ENCODE measurements at regions not wholly inside any gene's neighbourhood (a gene's known extent, or its start where the extent isn't known, plus 50 kb on each side); places are given as distances from the start of the nearest gene placed in this dataset.
"Not testable (repeated sequence)": the region's sequence is repeated elsewhere in the genome, so short reads cannot be mapped to it uniquely, and the experiment has no call there.

DNA sequence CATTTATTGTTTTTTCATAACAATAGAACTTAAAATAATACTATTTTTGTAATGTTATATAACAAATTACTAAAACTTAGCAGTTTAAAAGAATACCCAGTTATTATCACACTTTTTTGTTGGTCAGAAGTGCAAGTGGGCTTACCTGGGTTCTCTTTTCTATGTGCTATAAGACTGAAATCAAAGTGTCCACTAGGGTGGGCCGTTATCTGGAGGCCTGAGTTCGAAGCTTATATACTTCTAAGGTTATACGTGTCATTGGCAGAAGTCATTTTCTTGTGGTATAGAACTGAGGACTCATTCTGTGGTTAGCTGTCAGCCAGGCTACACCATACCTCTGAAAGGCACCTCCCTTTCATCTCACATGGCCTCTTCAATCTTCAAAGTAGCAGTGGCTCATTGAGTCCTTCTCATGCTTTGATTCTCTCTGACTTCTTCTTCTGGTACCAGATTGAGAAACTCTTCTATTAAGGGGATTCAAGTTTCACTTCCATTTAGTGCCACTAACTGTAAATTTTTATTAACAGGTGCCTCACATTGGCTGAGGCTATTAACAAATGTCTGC is 414.3 kb downstream of the AMY1C start:
- no peak for DNase-seq (ENCODE audit: low spot score)

DNA sequence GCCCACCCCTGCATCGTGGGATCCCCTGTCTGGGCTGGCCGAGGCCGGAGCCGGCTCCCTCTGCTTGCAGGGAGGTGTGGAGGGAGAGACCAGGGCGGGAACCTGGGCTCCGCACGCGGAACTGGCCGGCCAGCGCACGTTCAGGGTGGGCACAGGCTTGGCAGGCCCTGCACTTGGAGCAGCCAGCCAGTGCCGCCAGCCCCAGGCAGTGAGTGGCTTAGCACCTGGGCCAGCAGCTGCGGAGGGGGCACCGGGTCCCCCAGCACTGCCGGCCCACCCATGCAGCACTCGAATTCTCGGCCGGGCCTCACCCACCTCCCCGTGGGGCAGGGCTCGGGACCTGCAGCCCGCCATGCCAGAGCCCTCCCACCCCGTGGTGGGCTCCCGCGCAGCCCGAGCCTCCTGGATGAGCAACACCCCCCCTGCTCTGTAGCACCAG is 422.6 kb downstream of the AMY1C start:
- DNase-seq (ENCODE audit: low spot score), result no peak

DNA sequence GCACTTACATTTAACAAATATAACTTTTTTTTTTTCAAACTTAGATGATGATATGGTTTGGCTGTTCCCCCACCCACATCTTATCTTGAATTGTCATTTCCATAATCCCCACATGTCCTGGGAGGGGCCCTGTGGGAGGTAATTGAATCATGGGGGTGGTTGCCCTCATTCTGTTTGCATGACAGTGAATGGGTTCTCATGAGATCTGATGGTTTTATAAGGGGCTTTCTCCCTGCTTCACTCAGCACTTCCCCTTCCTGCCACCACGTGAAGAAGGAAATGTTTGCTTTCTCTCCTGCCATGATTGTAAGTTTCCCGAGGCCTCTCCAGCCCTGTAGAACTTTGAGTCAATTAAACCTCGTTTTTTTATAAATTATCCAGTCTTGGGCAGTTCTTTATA is 432.6 kb downstream of the AMY1C start:
- DNase-seq (ENCODE audit: low spot score), result no peak

DNA sequence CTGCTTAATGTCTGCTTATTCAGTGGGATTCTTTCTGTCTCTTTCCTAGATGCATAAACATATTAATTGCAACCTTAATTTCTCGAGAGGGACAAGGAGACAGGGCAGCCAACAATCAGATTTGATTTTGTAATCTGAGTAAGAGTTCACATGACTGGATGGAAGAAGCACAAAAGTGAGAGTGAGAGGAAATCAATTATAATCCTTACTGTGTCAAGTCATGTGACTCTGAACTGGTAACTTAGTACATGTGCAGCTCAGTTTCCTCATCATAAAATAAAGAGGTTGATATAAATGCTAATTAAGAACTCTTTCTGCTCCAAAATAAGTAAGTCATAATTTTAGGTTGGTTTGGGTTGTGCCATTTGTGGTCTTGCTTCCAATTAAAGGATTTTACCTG is 439.5 kb downstream of the AMY1C start:
- DNase-seq (ENCODE audit: low spot score), result no peak

DNA sequence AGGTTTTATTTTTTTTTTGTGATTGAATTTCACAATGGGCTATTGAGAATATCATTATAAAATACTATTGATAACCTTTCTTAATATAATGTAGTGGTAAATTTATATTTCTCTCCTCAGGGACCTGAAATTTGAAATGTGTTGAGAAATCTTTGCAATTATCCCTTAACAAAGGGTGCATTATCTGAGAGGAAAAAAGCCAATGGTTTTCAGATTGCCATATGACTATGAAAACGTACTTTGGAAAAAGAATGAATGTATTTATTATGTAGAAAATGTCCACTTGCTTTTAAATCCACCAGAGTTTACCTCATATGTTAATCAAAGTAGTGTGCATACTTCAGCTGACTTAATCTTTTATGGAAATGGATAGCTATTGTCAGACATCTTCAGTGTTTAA is 441.1 kb downstream of the AMY1C start:
- no peak for DNase-seq (ENCODE audit: low spot score)

DNA sequence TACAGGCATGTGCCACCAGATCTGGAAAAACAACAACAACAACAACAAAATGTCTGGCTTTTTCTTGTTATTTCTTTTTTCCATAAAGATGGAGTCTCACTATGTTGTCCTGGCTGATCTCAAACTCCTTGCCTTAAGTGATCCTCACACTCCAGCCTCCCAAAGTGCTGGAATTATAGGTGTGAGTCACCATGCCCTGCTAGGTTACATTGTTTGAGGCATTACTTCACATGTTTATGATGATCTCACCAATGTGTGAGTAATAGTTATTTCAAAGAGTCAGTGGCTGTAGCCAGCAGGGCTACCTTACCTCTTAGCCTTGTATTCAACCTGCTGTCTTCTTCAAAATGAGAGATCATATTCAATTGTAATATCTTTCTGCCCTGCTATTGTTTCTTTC is 445.7 kb downstream of the AMY1C start:
- no peak for DNase-seq (ENCODE audit: low spot score)

DNA sequence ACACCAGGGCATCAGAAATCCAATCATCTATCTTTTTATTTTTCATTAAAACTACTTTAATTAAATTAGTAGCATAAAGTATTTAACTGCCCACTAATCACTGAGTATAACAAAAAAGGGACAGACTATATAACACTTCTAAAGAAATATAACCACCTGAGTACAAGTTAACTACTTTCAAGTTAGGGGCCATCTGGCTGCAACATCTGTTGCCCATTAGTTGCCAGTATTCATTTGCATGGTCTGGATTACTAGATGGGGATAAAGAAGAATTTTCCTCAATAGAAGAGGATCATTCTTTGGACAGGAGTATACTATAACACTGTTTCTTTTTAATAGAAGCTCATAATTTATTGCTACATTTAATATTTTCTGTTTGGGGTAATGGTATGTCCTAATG is 446.4 kb downstream of the AMY1C start:
- DNase-seq (ENCODE audit: low spot score), result no peak

DNA sequence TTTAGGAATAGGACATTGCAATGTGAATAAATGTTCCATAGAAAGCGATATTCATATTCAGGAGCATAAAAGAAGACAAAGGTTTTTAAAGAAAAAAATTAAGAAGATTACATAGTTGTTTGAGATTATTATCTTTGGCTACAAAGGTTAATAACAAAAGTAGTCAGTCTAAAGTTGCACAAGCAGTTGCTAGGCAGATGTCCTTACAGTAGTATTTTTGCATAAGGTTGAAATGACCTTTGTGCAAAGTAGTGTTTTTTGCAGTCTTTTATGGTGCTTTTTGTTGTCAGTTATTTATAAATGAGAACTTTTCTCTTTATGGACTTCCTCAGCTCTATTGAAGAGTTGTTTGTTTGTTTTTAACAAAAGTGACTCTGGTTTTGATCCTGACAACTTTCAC is 447.8 kb downstream of the AMY1C start:
- DNase-seq (ENCODE audit: low spot score), result no peak

DNA sequence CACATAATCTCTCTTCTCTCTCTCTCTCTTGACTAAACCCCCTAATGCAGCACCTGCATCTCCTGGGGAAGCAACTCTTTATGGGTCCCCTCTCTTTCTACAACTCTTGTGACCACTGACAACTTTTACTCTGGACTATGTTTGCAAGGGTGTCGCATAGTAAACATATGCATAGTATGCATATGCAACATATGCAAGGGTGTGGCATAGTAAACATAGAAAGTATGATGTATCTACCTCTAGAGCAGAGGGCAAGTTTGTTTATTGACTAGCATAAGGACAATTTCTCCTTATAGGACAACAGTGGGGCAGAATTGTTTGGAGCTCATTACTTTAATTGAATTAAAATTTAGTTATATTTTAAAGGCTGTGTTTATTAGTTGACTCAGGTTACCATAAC is 462.5 kb downstream of the AMY1C start:
- no peak for DNase-seq (ENCODE audit: low spot score)

DNA sequence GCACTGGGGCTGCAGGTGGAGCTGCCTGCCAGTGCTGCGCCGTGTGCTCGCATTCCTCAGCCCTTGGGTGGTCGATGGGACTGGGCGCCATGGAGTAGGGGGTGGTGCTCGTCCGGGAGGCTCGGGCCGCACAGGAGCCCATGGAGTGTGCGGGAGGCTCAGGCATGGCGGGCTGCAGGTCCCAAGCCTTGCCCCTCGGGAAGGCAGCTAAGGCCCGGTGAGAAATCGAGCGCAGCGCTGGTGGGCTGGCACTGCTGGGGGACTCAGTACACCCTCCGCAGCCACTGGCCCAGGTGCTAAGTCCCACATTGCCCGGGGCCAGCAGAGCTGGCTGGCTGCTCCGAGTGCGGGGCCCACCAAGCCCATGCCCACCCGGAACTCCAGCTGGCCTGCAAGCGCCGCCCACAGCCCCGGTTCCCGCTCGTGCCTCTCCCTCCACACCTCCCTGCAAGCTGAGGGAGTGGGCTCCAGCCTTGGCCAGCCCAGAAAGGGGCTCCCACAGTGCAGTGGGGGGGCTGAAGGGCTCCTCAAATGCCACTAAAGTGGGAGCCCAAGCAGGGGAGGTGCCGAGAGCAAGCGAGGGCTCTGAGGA is 467.8 kb downstream of the AMY1C start:
- not testable (repeated sequence) for DNase-seq (ENCODE audit: low spot score)

DNA sequence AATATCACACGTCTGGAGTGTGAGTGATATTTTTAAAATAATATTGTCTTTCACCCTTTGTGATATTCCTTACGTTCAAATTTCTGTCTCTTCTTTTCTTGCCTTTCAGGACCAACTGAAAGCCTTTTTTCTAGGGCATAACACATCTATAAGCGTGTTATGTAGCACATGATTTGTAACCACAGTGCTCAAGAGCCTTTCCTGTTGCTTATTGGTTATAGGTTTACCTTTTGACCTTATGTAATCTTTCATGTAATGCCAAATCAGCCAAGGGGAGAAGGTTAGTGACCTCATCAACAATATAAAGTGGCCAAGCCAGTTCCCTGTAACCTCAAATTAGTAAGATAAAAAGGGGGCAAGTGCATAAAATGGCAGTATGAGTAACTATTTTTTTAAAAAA is 480.2 kb downstream of the AMY1C start:
- no peak for DNase-seq (ENCODE audit: low spot score)

DNA sequence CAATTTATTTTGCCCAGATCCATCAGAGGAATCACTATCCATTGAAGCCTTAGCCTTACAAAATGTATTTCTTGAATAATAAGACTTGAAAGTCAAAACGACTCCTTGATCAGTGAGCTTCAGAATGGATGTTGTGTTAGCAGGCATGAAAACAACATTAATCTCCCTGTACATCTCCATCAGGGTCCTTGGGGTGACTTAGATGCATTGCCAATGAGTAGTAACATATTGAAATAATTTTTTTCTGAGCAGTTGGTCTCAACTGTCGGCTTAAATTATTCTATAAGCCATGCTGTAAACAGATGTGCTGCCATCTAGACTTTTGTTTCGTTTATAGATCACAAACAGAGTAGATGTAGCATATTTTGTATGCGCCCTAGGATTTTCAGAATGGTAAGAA is 482.0 kb downstream of the AMY1C start:
- no peak for DNase-seq (ENCODE audit: low spot score)

DNA sequence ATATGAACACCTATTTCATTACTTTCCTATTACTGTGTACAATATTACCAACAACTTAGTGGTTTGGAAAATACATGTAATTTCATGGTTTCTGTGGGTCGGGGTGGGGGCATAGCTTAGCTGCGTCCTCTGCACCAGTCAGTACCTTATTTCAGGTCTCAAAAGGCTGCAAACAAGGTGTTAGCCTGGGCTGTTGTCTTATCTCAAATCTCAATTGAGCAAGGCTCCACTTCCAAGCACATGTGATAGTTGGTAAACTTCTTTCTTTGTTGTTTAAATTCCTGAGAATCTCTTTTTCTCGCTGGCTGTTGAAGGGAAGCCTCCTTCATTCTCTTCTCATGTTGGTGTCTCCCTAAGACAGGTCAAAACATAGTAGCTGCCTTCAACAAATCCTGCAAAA is 485.4 kb downstream of the AMY1C start:
- no peak for DNase-seq (ENCODE audit: low spot score)

DNA sequence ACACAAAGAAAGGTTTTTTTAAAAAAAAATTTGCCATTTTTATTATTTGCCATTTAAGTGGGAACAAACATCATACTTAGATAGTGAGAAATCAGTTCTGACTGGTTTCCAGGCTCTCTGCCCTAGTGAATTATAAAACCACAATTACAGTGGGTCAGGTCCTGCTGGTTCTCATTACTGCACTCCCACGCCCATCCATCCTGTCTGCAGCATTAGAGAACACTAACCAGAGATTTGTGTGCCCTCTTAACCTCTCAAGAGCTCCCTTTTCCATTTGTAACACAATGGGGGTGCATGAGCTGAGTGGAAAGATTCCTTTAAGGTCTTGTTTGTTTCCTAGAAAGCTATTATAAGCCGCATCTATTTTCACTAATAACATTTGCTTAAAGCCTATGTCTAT is 489.3 kb downstream of the AMY1C start:
- DNase-seq (ENCODE audit: low spot score), result no peak

DNA sequence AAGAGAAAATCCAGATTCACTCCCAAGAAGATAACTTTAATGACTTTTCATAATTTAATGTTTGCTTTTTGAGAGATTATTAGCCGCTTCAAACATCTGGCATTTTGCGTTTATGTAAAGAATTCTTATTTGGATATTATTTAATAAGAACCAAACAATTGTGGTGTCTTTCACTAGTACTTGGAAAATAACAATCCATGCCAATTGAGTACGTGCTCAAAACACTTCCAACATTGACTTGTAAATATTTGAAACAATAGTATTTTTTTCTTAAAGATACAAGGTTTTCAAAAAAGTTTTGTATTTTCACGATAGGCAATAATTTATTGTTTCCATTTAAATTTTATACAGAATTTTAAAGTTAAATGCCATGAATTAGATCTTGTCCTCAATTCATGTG is 498.7 kb downstream of the AMY1C start:
- DNase-seq (ENCODE audit: low spot score), result no peak

DNA sequence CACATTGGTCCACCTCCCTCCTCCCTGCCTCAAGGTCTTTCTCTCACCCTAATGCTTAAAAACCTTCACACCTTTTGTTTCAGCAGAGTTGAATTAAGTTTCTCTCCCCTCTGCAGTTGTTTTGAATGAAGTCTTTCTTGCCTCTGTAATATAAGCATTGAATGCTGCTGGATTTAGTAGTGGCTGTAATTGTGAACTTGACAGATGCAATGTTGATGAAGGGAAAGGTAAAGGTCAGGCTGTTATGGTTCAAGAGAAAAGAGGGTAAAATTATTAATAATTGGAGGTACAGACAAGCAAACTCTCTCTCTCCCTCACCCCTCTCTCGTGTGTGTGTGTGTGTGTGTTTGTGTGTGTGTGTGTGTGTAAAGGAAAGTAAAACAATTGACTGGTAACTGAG is 509.8 kb downstream of the AMY1C start:
- no peak for DNase-seq (ENCODE audit: low spot score)

DNA sequence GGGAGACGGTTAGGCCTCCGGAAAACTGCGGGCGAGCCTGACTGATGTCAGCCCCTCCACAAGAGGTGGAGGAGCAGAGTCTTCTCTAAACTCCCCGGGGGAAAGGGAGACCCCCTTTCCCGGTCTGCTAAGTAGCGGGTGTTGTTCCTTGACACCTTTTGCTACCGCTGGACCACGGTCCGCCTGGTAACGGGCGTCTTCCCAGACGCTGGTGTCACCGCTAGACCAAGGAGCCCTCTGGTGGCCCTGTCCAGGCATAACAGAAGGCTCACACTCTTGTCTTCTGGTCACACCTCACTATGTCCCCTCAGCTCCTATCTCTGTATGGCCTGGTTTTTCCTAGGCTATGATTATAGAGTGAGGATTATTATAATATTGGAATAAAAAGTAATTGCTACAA is 513.4 kb downstream of the AMY1C start:
- DNase-seq (ENCODE audit: low spot score), result not testable (repeated sequence)

DNA sequence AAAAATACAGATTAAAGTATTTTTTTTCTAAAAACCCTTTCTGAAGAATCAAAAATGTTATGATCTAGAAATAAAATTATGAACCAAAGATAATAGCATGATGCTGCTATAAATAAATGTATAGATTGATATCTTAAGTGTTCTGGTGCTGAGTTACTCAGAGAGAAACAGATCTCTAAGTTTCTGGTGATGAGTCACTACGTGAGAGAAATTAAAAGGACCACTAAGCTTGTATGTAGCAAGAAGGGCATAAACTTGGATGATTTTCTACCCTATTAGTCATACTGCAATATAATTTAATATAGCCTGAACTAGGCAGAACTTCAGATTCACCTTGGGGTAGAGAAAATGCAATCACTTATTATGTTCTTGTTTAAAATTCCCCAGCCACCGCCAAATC is 514.8 kb downstream of the AMY1C start:
- peak; percentile 2 for DNase-seq (ENCODE audit: low spot score)

DNA sequence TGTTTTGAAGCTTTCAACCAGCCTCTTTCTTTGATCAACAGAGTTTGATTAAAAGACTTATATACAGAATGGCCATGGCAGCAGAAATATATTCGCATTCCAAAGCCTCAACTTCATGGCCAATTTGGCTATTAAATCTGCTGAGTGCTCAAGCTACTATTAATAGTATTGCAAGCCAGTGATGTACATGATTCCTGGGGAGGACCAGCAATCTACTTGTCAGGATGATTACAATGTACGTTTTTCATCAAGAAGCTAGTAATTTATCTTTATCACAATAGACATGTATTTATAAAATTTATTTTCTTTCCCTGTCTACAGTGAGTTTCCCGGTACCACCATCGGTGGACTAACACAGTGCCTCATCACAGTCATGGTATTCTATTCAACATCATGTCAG is 515.5 kb downstream of the AMY1C start:
- DNase-seq (ENCODE audit: low spot score), result no peak

DNA sequence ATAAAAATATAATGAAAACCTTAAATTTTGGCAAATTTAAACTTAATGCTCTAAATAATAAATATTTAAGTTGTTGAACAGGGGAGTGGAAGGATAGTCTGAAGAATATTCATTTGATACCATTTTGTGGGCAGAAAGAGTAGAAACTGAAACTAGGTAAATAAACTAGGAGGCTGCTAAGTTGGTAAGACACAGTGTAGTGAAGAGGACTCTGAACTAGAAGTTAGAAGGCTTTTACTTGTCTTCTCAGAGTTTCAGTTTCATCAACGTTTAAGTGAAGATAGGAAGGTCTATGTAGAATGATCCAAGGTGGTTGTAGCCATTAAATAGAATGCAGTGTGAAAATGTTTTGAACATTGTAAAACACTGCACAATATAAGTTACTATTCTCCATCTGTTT is 516.9 kb downstream of the AMY1C start:
- DNase-seq (ENCODE audit: low spot score), result no peak

DNA sequence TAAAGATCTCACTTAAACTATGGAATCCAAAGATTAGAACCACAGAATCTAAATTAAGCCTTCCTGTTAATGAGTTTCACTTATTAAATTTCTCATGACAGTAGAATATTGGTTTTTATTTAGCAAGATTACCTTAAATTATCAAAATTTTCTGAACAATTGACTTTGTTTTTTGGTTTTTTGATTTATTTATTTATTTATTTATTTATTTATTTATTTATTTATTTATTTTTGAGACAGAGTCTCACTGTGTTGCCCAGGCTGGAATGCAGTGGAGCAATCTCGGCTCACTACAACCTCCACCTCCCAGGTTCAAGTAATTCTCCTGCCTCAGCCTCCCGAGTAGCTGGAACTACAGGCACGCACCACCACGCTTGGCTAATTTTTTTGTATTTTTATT is 538.6 kb downstream of the AMY1C start:
- not testable (repeated sequence) for DNase-seq (ENCODE audit: low spot score)

DNA sequence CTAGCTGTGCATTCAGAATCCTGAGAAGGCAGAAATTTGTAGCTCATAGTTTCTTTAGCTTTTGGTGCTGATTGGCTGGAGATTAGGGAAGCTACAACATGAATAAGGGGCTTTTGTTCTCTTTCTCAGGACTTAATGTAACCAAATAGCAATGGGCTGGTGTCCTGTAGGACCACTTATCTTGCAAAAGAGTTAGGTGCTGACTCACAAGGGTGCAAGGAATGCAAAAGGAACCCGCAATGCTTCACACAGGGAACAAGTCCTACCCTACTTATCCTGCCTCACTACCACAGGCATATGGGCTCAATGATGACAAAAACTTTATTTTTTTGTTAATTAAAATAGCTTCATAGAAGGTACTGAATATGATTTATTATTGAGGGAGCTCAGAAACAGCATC is 541.5 kb downstream of the AMY1C start:
- DNase-seq (ENCODE audit: low spot score), result no peak

DNA sequence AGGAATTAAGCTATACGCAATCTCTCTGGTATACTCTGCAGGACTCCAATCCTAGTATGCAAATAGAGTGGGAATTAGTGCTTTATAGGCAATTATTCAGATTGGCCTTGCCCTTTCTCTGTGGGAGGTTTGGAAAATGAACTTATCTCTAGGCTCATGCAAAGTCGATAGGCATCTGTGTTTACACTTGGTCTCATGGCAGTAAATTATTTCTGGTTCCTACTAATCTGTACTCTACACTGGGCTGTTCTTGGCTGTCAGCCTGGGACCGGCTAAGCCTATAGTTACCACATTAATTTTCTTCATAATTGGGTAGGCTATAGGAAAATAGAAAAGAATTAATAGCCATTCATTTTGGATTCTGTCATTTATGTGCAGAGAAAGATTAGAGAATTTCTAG is 544.6 kb downstream of the AMY1C start:
- no peak for DNase-seq (ENCODE audit: low spot score)

DNA sequence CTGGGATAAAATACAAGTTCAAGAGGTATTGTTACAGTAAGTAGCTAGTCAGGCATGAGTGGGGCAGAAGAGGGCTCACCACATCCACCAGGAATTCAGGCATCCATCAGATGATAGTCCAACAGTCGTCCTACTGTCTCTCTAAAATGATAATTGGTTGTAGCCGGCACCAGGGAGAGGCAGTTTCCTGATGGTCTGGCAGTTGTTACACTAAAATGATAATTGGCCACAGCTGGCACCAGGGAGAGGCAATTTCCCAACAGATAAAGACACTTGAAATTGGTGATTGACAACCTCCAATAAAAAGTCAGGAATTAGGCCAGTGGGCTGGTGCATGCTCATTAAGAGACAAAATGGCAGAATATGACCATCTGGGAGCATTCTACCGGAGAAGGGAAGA is 545.8 kb downstream of the AMY1C start:
- no peak for DNase-seq (ENCODE audit: low spot score)

DNA sequence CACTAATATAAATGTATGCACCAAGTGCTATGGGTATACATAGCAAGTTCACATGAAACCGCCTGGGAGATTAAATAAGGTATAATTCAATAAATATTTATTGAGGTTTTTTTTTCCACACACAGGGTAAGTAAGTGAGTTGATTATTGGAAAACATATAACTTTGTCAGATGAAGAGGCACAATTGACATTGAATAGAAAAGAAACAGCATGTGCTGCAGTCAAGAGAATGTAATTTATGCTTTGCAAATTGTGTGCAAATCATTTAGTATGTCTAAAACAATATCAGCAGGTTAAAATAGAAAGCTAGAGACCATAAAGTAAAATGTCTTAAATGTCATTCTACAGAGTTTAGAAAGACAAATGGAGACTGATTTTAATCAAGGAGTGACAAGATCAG is 560.0 kb downstream of the AMY1C start:
- no peak for DNase-seq (ENCODE audit: low spot score)
